ENCODE measurements at regions not wholly inside any gene's neighbourhood (a gene's known extent, or its start where the extent isn't known, plus 50 kb on each side); places are given as distances from the start of the nearest gene placed in this dataset.
"Not testable (repeated sequence)": the region's sequence is repeated elsewhere in the genome, so short reads cannot be mapped to it uniquely, and the experiment has no call there.

DNA sequence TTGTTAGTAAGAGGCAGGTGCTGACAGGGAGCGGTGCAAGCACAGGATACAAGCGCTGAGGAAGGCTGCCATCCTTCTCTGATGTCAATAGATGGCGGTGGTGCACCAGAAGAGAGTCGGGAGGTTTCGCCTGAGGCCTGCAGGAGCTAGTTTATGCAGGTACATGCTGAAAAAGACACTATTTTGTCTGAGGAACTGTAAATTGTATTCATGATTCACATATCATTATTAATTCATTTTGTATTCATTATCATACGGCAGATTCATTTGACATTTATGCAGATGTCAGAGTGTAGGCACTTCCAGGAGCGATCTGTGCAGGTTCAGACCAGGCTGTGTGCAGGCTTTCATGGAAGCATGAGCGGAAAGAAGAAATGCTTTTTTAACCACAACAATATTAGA, 824.0 kb downstream of the STIM2 start:
- no peak for TF ChIP-seq POLR2AphosphoS5 (IDR thresholded peaks at IDR 0.05; ENCODE audit: low read depth, low read length)
- no peak for TF ChIP-seq TAF1 (IDR thresholded peaks at IDR 0.05; ENCODE audit: borderline replicate concordance, low read depth, low read length)
- no peak for TF ChIP-seq POLR2A (IDR thresholded peaks at IDR 0.05; ENCODE audit: low read depth, low read length)
- FAIRE-seq = peak; percentile 44
- DNase-seq (ENCODE audit: insufficient read length) = no peak

GRCh38 chr4:27685091-27685490, 824.5 kb downstream of the STIM2 start:
- DNase-seq (ENCODE audit: insufficient read length) (no peak), FAIRE-seq (no peak)
- TF ChIP-seq POLR2AphosphoS5 (IDR thresholded peaks at IDR 0.05; ENCODE audit: low read depth, low read length) (no peak), POLR2A (IDR thresholded peaks at IDR 0.05; ENCODE audit: low read depth, low read length) (no peak), TAF1 (IDR thresholded peaks at IDR 0.05; ENCODE audit: borderline replicate concordance, low read depth, low read length) (no peak)

GRCh38 chr4:27685947-27686346, 825.3 kb downstream of the STIM2 start:
- no peak for TF ChIP-seq POLR2A (IDR thresholded peaks at IDR 0.05; ENCODE audit: low read depth, low read length)
- TF ChIP-seq POLR2AphosphoS5 (IDR thresholded peaks at IDR 0.05; ENCODE audit: low read depth, low read length) = no peak
- TF ChIP-seq TAF1 (IDR thresholded peaks at IDR 0.05; ENCODE audit: borderline replicate concordance, low read depth, low read length) = no peak
- DNase-seq (ENCODE audit: insufficient read length) (no peak), FAIRE-seq (no peak)

GRCh38 chr4:27692158-27692557, 831.5 kb downstream of the STIM2 start:
- no peak for TF ChIP-seq POLR2AphosphoS5 (IDR thresholded peaks at IDR 0.05; ENCODE audit: low read depth, low read length)
- no peak for TF ChIP-seq TAF1 (IDR thresholded peaks at IDR 0.05; ENCODE audit: borderline replicate concordance, low read depth, low read length)
- no peak for TF ChIP-seq POLR2A (IDR thresholded peaks at IDR 0.05; ENCODE audit: low read depth, low read length)
- DNase-seq (ENCODE audit: insufficient read length) (no peak), FAIRE-seq (peak; percentile 63)

DNA sequence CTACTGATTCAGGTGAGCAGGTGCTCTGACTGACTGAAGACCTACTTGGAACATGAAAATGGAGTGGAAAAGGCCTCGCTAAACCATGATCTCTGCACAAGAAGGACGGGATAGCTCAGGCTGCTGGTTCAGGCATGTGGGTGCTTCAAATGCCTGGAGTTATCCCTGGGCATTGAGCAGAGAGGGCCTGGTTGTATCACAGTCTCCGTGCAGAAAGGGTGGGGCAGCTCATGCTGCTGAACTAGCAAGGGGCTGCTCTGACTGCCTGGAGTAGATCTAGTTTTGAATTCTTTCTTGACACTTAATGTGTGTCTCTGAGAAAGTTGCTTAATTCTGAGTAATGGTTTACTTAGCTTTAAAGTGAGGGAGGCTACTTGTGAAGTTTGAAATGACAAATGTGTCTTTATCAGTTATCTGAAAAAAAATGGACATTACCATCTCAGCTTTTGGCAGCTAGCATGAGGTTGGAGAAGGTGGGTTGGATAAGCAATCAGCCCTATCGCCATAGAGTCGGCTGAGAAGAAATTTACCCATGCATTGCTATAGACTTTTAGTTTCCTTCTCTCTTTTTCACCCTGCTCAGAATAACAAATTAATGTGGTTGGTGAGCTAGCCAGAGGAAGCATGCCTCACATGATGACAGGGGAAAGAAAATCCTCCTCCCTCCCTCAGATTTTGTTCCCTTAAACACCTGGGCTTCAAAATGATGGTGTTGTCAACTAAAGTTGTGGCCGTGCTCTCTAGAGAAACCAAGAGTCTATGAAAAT, 832.4 kb downstream of the STIM2 start:
- DNase-seq (ENCODE audit: insufficient read length) (no peak), FAIRE-seq (no peak)
- TF ChIP-seq TAF1 (IDR thresholded peaks at IDR 0.05; ENCODE audit: borderline replicate concordance, low read depth, low read length) = no peak

- FAIRE-seq; DNase-seq (ENCODE audit: insufficient read length): not testable (repeated sequence)
Observed at GRCh38 chr4:27696257-27696656, 835.6 kb downstream of the STIM2 start.

GRCh38 chr4:27701606-27702005, 841.0 kb downstream of the STIM2 start:
- no peak for TF ChIP-seq POLR2AphosphoS5 (IDR thresholded peaks at IDR 0.05; ENCODE audit: low read depth, low read length)
- TF ChIP-seq TAF1 (IDR thresholded peaks at IDR 0.05; ENCODE audit: borderline replicate concordance, low read depth, low read length) = no peak
- no peak for TF ChIP-seq POLR2A (IDR thresholded peaks at IDR 0.05; ENCODE audit: low read depth, low read length)
- FAIRE-seq (no peak), DNase-seq (ENCODE audit: insufficient read length) (no peak)

DNA sequence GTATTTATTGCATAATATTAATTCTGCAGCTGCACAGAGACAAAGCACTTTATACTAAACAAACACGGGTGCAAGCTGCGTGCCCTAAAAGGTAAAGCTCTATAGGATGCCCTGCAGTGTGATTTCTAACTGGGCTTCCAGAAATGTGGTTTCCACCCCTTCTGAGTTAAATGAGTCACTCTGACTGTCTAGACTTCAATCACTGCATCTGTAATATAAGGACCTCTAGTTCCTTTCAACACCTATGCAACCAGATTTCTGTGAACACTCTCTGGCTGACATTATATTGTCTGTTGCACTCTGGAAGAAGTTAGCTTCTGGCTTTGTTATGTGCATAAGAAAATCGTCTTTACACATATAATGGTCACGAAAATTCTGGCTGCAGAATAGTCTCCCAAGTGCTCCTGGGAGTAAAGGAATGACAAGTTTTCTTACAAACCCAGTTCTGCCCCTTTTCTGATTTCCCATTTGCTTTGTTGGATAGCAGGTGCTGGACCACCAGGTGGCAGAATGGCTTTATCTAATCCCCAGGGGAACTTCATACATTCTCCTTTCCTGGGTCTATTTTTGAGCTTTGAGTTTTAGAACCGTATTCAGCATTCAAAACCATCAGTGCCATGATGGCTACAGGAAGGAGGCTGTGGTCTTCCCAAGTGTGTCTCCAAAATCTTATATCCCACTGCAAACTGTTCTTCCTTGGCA, 842.2 kb downstream of the STIM2 start:
- FAIRE-seq (no peak), DNase-seq (ENCODE audit: insufficient read length) (no peak)
- TF ChIP-seq POLR2A (IDR thresholded peaks at IDR 0.05; ENCODE audit: low read depth, low read length) (no peak), TAF1 (IDR thresholded peaks at IDR 0.05; ENCODE audit: borderline replicate concordance, low read depth, low read length) (no peak), POLR2AphosphoS5 (IDR thresholded peaks at IDR 0.05; ENCODE audit: low read depth, low read length) (no peak)

GRCh38 chr4:27703771-27704170, 843.1 kb downstream of the STIM2 start:
- FAIRE-seq (no peak), DNase-seq (ENCODE audit: insufficient read length) (no peak)
- no peak for TF ChIP-seq POLR2AphosphoS5 (IDR thresholded peaks at IDR 0.05; ENCODE audit: low read depth, low read length)
- no peak for TF ChIP-seq POLR2A (IDR thresholded peaks at IDR 0.05; ENCODE audit: low read depth, low read length)
- TF ChIP-seq TAF1 (IDR thresholded peaks at IDR 0.05; ENCODE audit: borderline replicate concordance, low read depth, low read length) = no peak

GRCh38 chr4:27711041-27711440, 850.4 kb downstream of the STIM2 start:
- TF ChIP-seq TAF1 (IDR thresholded peaks at IDR 0.05; ENCODE audit: borderline replicate concordance, low read depth, low read length) (no peak), POLR2AphosphoS5 (IDR thresholded peaks at IDR 0.05; ENCODE audit: low read depth, low read length) (no peak), POLR2A (IDR thresholded peaks at IDR 0.05; ENCODE audit: low read depth, low read length) (no peak)
- no peak for DNase-seq (ENCODE audit: insufficient read length)
- FAIRE-seq = no peak

GRCh38 chr4:27714073-27714472, 853.4 kb downstream of the STIM2 start:
- FAIRE-seq = no peak
- DNase-seq (ENCODE audit: insufficient read length) = no peak
- TF ChIP-seq POLR2A (IDR thresholded peaks at IDR 0.05; ENCODE audit: low read depth, low read length) (no peak), TAF1 (IDR thresholded peaks at IDR 0.05; ENCODE audit: borderline replicate concordance, low read depth, low read length) (no peak), POLR2AphosphoS5 (IDR thresholded peaks at IDR 0.05; ENCODE audit: low read depth, low read length) (no peak)

GRCh38 chr4:27716693-27717430, 856.2 kb downstream of the STIM2 start:
- DNase-seq (ENCODE audit: insufficient read length) (no peak), FAIRE-seq (no peak)
- TF ChIP-seq POLR2A (IDR thresholded peaks at IDR 0.05; ENCODE audit: low read depth, low read length) (no peak), POLR2AphosphoS5 (IDR thresholded peaks at IDR 0.05; ENCODE audit: low read depth, low read length) (no peak), TAF1 (IDR thresholded peaks at IDR 0.05; ENCODE audit: borderline replicate concordance, low read depth, low read length) (no peak)
